ENCODE measurements at regions not wholly inside any gene's neighbourhood (a gene's known extent, or its start where the extent isn't known, plus 50 kb on each side); places are given as distances from the start of the nearest gene placed in this dataset.

DNA sequence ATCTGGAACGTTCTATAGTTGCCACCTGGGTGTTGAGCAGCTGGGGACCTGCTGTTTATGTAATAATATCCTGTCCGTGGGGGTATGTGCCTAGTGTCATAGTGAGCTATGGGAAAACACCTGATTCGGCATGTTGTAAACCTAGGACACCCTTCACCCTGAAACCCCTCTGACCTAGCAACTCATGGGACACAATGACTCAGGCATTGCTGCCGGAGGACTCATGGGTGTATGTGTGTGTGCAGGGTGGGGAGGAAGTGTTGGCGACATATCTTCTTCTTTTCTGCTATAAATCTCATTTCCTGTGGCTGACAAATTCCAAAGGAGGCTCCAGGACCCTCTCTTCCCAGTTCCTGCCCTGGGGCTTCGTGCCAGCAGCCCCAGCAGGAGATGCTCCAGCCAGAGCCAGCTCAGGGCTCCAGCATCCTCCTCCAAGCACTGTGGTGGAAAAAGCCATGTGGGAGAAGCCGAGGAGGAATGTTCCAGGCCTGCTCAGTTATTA is 77.0 kb upstream of the PODXL start:
- TF ChIP-seq, protein P1, sequence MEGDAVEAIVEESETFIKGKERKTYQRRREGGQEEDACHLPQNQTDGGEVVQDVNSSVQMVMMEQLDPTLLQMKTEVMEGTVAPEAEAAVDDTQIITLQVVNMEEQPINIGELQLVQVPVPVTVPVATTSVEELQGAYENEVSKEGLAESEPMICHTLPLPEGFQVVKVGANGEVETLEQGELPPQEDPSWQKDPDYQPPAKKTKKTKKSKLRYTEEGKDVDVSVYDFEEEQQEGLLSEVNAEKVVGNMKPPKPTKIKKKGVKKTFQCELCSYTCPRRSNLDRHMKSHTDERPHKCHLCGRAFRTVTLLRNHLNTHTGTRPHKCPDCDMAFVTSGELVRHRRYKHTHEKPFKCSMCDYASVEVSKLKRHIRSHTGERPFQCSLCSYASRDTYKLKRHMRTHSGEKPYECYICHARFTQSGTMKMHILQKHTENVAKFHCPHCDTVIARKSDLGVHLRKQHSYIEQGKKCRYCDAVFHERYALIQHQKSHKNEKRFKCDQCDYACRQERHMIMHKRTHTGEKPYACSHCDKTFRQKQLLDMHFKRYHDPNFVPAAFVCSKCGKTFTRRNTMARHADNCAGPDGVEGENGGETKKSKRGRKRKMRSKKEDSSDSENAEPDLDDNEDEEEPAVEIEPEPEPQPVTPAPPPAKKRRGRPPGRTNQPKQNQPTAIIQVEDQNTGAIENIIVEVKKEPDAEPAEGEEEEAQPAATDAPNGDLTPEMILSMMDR (IDR thresholded peaks at IDR 0.05; ENCODE audit: low read depth, low read length, poor library complexity, severe bottlenecking): no peak
- TF ChIP-seq EZH2phosphoT487 (IDR thresholded peaks at IDR 0.05; ENCODE audit: borderline replicate concordance, low read length): no peak
